OCI-LY1 (cell line): ENCODE measurements at regions not wholly inside any gene's neighbourhood (a gene's known extent, or its start where the extent isn't known, plus 50 kb on each side); places are given as distances from the start of the nearest gene placed in this dataset.

ENCODE experiments used
- H2AFZ ChIP-seq: fragments of 200-600 bp; sonication (generic), shearing (Covaris generic); 2 replicates; pipeline ENCODE4 v1.6.0; 2014; ENCODE audit warnings: antibody characterized with exemption, mild to moderate bottlenecking, low read length
- H3F3A ChIP-seq: fragments of 200-600 bp; sonication (generic), shearing (Covaris generic); 2 replicates; pipeline ENCODE4 v1.6.0; 2014; ENCODE audit warnings: mild to moderate bottlenecking, antibody characterized with exemption, low read length, moderate library complexity; ENCODE audit not compliant: insufficient read depth
- H3K27ac ChIP-seq: fragments of 200-600 bp; sonication (generic); 2 replicates; pipeline ENCODE4 v1.5.1; 2014; ENCODE audit warnings: low read length, mixed run types, mild to moderate bottlenecking, low read depth; ENCODE audit not compliant: poor library complexity, severe bottlenecking
- H3K27me3 ChIP-seq: fragments of 200-600 bp; sonication (generic); 2 replicates; pipeline ENCODE4 v1.6.0; 2014; ENCODE audit warnings: antibody characterized with exemption, mild to moderate bottlenecking, low read length, moderate library complexity; ENCODE audit not compliant: insufficient read depth
- H3K36me3 ChIP-seq: fragments of 200-600 bp; sonication (generic); 2 replicates; pipeline ENCODE4 v1.6.1; 2014; ENCODE audit warnings: mild to moderate bottlenecking, antibody characterized with exemption, low read length, moderate library complexity, mixed read lengths; ENCODE audit not compliant: insufficient read depth
- H3K4me1 ChIP-seq: fragments of 200-600 bp; sonication (generic); 2 replicates; pipeline ENCODE4 v1.5.1; 2014; ENCODE audit warnings: mild to moderate bottlenecking, low read length, moderate library complexity; ENCODE audit not compliant: insufficient read depth, severe bottlenecking
- H3K4me2 ChIP-seq: fragments of 200-600 bp; sonication (generic), shearing (Covaris generic); 2 replicates; pipeline ENCODE4 v1.6.1; 2014; ENCODE audit warnings: low read length
- H3K4me3 ChIP-seq: fragments of 200-600 bp; sonication (generic); 2 replicates; pipeline ENCODE4 v1.5.1; 2014; ENCODE audit warnings: low read length, low read depth, mild to moderate bottlenecking, mixed read lengths; ENCODE audit not compliant: poor library complexity, severe bottlenecking
- H3K79me2 ChIP-seq: fragments of 200-600 bp; shearing (Covaris generic); 2 replicates; pipeline ENCODE4 v1.6.1; 2016; ENCODE audit warnings: mixed run types, low read length, mixed read lengths; ENCODE audit not compliant: insufficient read depth
- H3K9ac ChIP-seq: fragments of 200-600 bp; sonication (generic), shearing (Covaris generic); 2 replicates; pipeline ENCODE4 v1.6.1; 2014; ENCODE audit warnings: mild to moderate bottlenecking, low read length, mixed read lengths
- H3K9me2 ChIP-seq: fragments of 200-600 bp; sonication (generic), shearing (Covaris generic); 2 replicates; pipeline ENCODE4 v1.6.1; 2014; ENCODE audit warnings: low read depth, mild to moderate bottlenecking, low read length, mixed read lengths
- H3K9me3 ChIP-seq: fragments of 200-600 bp; shearing (Covaris generic); 2 replicates; pipeline ENCODE4 v1.6.1; 2014; ENCODE audit warnings: low read length, mixed read lengths
- H4K20me1 ChIP-seq: fragments of 200-600 bp; sonication (generic), shearing (Covaris generic); 2 replicates; pipeline ENCODE4 v1.6.0; 2016; ENCODE audit warnings: mild to moderate bottlenecking, low read length; ENCODE audit not compliant: insufficient read depth
- CTCF ChIP-seq: fragments of 200-600 bp; sonication (generic), shearing (Covaris generic); IDR thresholded peaks from 2 replicates; pipeline ENCODE4 v1.5.1; 2017; ENCODE audit warnings: mild to moderate bottlenecking, antibody characterized with exemption, low read length, moderate library complexity, mixed read lengths
- EZH2 ChIP-seq: fragments of 200-600 bp; sonication (generic), shearing (Covaris generic); IDR thresholded peaks from 2 replicates; pipeline ENCODE4 v1.8.0; 2017; ENCODE audit warnings: borderline replicate concordance, mixed run types, mild to moderate bottlenecking, antibody characterized with exemption, low read length, moderate library complexity, mixed read lengths

GRCh38 chr4:146072376-146072775 is 103.1 kb upstream of the LSM6 start:
- H3F3A ChIP-seq: no peaks in the 10 kb centered on the region
- H4K20me1 ChIP-seq: no peaks in the 10 kb centered on the region

GRCh38 chr4:146071390-146071789 is 104.1 kb upstream of the LSM6 start:
- no peaks in the 10 kb centered on the region for H3K27me3 ChIP-seq
- no peak overlapping the region for H2AFZ ChIP-seq
- no peaks in the 10 kb centered on the region for H3F3A ChIP-seq
- H4K20me1 ChIP-seq: no peaks in the 10 kb centered on the region
- peaks cover 5% of the 10 kb centered on the region for H3K4me1 ChIP-seq
- no peak overlapping the region for H3K4me2 ChIP-seq
- no peaks in the 10 kb centered on the region for H3K79me2 ChIP-seq
- no peaks in the 10 kb centered on the region for H3K36me3 ChIP-seq
- no peak overlapping the region for H3K9ac ChIP-seq
- no peak overlapping the region for H3K27ac ChIP-seq
- H3K9me2 ChIP-seq: no peaks in the 10 kb centered on the region
- H3K9me3 ChIP-seq: no peaks in the 10 kb centered on the region
- no peak overlapping the region for H3K4me3 ChIP-seq
- TF ChIP-seq EZH2 (no peak), CTCF (no peak)

More at GRCh38 chr4:146072376-146072775, 103.1 kb upstream of the LSM6 start:
- H3K9me2 ChIP-seq: no peaks in the 10 kb centered on the region
- H2AFZ ChIP-seq: no peak overlapping the region
- no peaks in the 10 kb centered on the region for H3K36me3 ChIP-seq
- no peak overlapping the region for H3K4me3 ChIP-seq
- peaks cover 5% of the 10 kb centered on the region for H3K4me1 ChIP-seq
- no peaks in the 10 kb centered on the region for H3K27me3 ChIP-seq
- no peak overlapping the region for H3K4me2 ChIP-seq
- no peak overlapping the region for H3K9ac ChIP-seq
- no peak overlapping the region for H3K27ac ChIP-seq
- H3K9me3 ChIP-seq: no peaks in the 10 kb centered on the region
- no peaks in the 10 kb centered on the region for H3K79me2 ChIP-seq
- TF ChIP-seq CTCF (no peak), EZH2 (no peak)

GRCh38 chr4:146063143-146063542 is 112.4 kb upstream of the LSM6 start:
- no peak overlapping the region for H3K9ac ChIP-seq
- H3K9me3 ChIP-seq: no peaks in the 10 kb centered on the region
- H3K79me2 ChIP-seq: no peaks in the 10 kb centered on the region
- H3F3A ChIP-seq: no peaks in the 10 kb centered on the region
- H3K27me3 ChIP-seq: no peaks in the 10 kb centered on the region
- H3K4me2 ChIP-seq: no peak overlapping the region
- no peak overlapping the region for H3K27ac ChIP-seq
- H4K20me1 ChIP-seq: no peaks in the 10 kb centered on the region
- no peak overlapping the region for H3K4me3 ChIP-seq
- TF ChIP-seq EZH2 (no peak), CTCF (no peak)
- H3K4me1 ChIP-seq: peaks cover 49% of the 10 kb centered on the region
- no peak overlapping the region for H2AFZ ChIP-seq
- H3K9me2 ChIP-seq: no peaks in the 10 kb centered on the region
- no peaks in the 10 kb centered on the region for H3K36me3 ChIP-seq
